Panc1 (cell line): ENCODE measurements at regions not wholly inside any gene's neighbourhood (a gene's known extent, or its start where the extent isn't known, plus 50 kb on each side); places are given as distances from the start of the nearest gene placed in this dataset.

Experiments
- ATAC-seq: fragments of 200-7000 bp; cut with Tn5 transposase; 2 replicates; pipeline ENCODE4 v1.9.1; 2020; ENCODE audit warnings: mild to moderate bottlenecking, moderate library complexity
- BruUV-seq: library from RNA; stranded (reverse); fragments of 400-500 nt; replicated peaks from 2 replicates; lab custom pipeline; 2021; lab: Mats Ljungman, UMichigan
- CTCF ChIA-PET: fragments of 300-600 bp; sonication (Branson Sonifier 250); formaldehyde crosslinking; loops from one replicate; lab custom pipeline; 2022; ENCODE audit warnings: antibody characterized with exemption; lab: Charles Lee
- POLR2A ChIA-PET: fragments of 300-600 bp; sonication (Branson Sonifier 250); formaldehyde crosslinking; loops from one replicate; lab custom pipeline; 2022; ENCODE audit warnings: antibody characterized with exemption; lab: Charles Lee
- DNase-seq: peaks from one replicate; pipeline ENCODE4 v3.0.0-alpha.2; 2010; ENCODE audit warnings: low read depth, low spot score
- H3K27ac ChIP-seq: 2 replicates; pipeline ENCODE4 v1.5.1; 2011; ENCODE audit warnings: mild to moderate bottlenecking, low read length, inconsistent platforms
- H3K27me3 ChIP-seq: fragments of 200-500 bp; sonication (Bioruptor generic); 2 replicates; pipeline ENCODE4 v1.6.0; 2014; ENCODE audit warnings: low read length, inconsistent platforms; ENCODE audit not compliant: control insufficient read depth, insufficient read depth
- H3K36me3 ChIP-seq: fragments of 200-500 bp; sonication (Bioruptor generic); 2 replicates; pipeline ENCODE4 v1.5.1; 2014; ENCODE audit warnings: inconsistent platforms, mild to moderate bottlenecking, low read length, moderate library complexity; ENCODE audit not compliant: control insufficient read depth, insufficient read depth
- H3K4me1 ChIP-seq: 2 replicates; pipeline ENCODE4 v1.5.1; 2011; ENCODE audit warnings: inconsistent platforms, mild to moderate bottlenecking, low read length, moderate library complexity; ENCODE audit not compliant: control insufficient read depth, insufficient read depth
- H3K4me3 ChIP-seq, 2 experiments: 2 replicates each; pipeline ENCODE4 v1.5.1; 2011 to 2012; ENCODE audit warnings: low read depth in 2 of 2, low read length in 2 of 2, mild to moderate bottlenecking in 2 of 2, inconsistent platforms in 1 of 2, moderate library complexity in 1 of 2
- H3K9me3 ChIP-seq: fragments of 200-500 bp; sonication (Bioruptor generic); 2 replicates; pipeline ENCODE4 v1.5.1; 2014; ENCODE audit warnings: low read depth, mild to moderate bottlenecking, inconsistent platforms, low read length, moderate library complexity; ENCODE audit not compliant: control insufficient read depth, insufficient read depth
- CTCF ChIP-seq: fragments of 450-650 bp; IDR thresholded peaks from 2 replicates; pipeline ENCODE4 v1.5.1; 2017; ENCODE audit warnings: mild to moderate bottlenecking
- POLR2AphosphoS5 ChIP-seq: IDR thresholded peaks from 2 replicates; pipeline ENCODE4 v1.6.1; 2012; ENCODE audit warnings: mild to moderate bottlenecking, low read depth, low read length, moderate library complexity
- REST ChIP-seq, 2 experiments: IDR thresholded peaks; 2 replicates each; pipeline ENCODE4 v1.6.1; 2011 to 2012; ENCODE audit warnings: low read depth in 2 of 2, control low read depth in 1 of 2, low read length in 1 of 2, mild to moderate bottlenecking in 1 of 2, moderate library complexity in 1 of 2; ENCODE audit not compliant: insufficient read depth in 1 of 2
- SIN3A ChIP-seq: IDR thresholded peaks from 2 replicates; pipeline ENCODE4 v1.6.1; 2012; ENCODE audit warnings: low read depth, mild to moderate bottlenecking, low read length, moderate library complexity, borderline replicate concordance; ENCODE audit not compliant: insufficient read depth
- TCF7L2 ChIP-seq: IDR thresholded peaks from 2 replicates; pipeline ENCODE4 v1.6.1; 2011; ENCODE audit warnings: mild to moderate bottlenecking, low read depth, low read length, inconsistent platforms
- in situ Hi-C: cut with HindIII; loops from 2 replicates; pipeline ENCODE4 v1.10.0; 2016; ENCODE audit warnings: low sequenced_read_pairs, low pct_unique_long_range_greater_than_20kb
- intact Hi-C: fragments of 100-400 bp; cut with micrococcal nuclease; formaldehyde crosslinking; loops from one replicate; pipeline ENCODE4 v1.10.0; 2022; ENCODE audit not compliant: unreplicated experiment

GRCh38 chr2:234638966-234639365, 142.1 kb upstream of the ARL4C start:
- CTCF ChIA-PET = no interaction called here

GRCh38 chr2:234635284-234635683, 138.4 kb upstream of the ARL4C start:
- POLR2A ChIA-PET = no interaction called here
- no peak overlapping the region for H3K27ac ChIP-seq
- TF ChIP-seq CTCF (no peak; the same call in 1 of the 2 replicates), SIN3A (no peak), POLR2AphosphoS5 (no peak), REST (IDR thresholded peaks at IDR 0.05; ENCODE audit: insufficient read depth in 1 of 2, low read depth in 2 of 2, low read length in 1 of 2) (no peak), TCF7L2 (no peak)
- no peaks in the 10 kb centered on the region for H3K27me3 ChIP-seq
- intact Hi-C loops (no loop called here), in situ Hi-C loops (no loop called here)
- BruUV-seq = no TSS peak
- ATAC-seq = no peak
- H3K36me3 ChIP-seq = no peaks in the 10 kb centered on the region
- CTCF ChIA-PET = no interaction called here
- H3K4me1 ChIP-seq = no peaks in the 10 kb centered on the region; the same call in 1 of the 2 replicates
- H3K4me3 ChIP-seq = no peak overlapping the region
- no peak for DNase-seq
- no peaks in the 10 kb centered on the region for H3K9me3 ChIP-seq

More at GRCh38 chr2:234638966-234639365, 142.1 kb upstream of the ARL4C start:
- peaks cover 7% of the 10 kb centered on the region; the same call in 1 of the 2 replicates for H3K9me3 ChIP-seq
- no peaks in the 10 kb centered on the region for H3K4me1 ChIP-seq
- no peaks in the 10 kb centered on the region for H3K36me3 ChIP-seq
- H3K4me3 ChIP-seq = no peak overlapping the region
- no TSS peak for BruUV-seq
- in situ Hi-C loops = no loop called here
- H3K27me3 ChIP-seq = no peaks in the 10 kb centered on the region
- no peak for TF ChIP-seq REST (IDR thresholded peaks at IDR 0.05; ENCODE audit: insufficient read depth in 1 of 2, low read depth in 2 of 2, low read length in 1 of 2)
- DNase-seq (no peak), ATAC-seq (no peak)
- intact Hi-C loops = no loop called here
- POLR2A ChIA-PET = no interaction called here
- H3K27ac ChIP-seq = no peak overlapping the region
